ENCODE measurements at regions not wholly inside any gene's neighbourhood (a gene's known extent, or its start where the extent isn't known, plus 50 kb on each side); places are given as distances from the start of the nearest gene placed in this dataset.
A peak's percentile ranks its signal among the peaks of the same experiment; 100 is the strongest.

DNA sequence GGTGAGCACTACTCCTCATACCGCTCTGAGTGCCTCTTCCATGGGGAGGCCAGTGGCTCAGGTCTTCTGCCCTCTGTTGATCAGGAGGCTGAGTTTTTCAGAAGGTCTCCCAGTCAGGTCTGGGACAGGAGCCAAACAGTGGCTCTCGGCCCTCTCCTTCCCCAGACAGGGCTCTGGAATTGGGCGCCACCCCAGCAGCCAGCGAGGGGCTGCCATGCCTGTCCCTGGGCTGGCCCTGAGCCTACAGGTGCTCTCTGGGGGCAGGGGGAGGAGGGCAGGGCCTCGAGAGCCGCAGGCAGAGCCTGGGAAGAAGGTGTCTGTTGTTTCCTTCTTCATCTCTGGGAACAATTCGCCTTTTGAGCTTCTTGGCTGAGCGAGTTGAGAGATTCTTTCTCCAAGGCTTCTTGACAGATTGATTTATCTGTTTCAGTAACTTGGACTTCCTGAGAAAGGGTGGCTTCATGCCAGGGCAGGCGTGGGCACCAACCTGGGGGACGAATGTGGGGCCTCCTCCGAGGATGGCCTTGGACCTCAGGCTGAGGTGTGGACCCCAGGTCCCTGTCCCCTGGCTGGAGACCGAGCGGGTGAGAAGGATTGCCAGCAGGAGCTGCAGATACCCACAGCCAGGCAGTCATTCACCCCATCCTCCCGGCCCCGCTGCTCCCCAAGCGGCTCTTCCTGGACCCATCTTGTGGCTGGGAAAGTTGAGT, 64.7 kb upstream of the GLI2 start:
- Mint-ChIP-seq H3K4me1 (ENCODE audit: low read depth) (no peaks in the 10 kb centered on the region), H3K36me3 (ENCODE audit: low read depth) (no peaks in the 10 kb centered on the region), H3K27me3 (ENCODE audit: insufficient read depth) (peaks cover 12% of the 10 kb centered on the region), H3K4me3 (no peak overlapping the region), H3K27ac (no peak overlapping the region), H3K9me3 (peaks cover 4% of the 10 kb centered on the region)
- intact Hi-C loops (cut with micrococcal nuclease) = no loop called here
- no peak for DNase-seq (ENCODE audit: low spot score)

DNA sequence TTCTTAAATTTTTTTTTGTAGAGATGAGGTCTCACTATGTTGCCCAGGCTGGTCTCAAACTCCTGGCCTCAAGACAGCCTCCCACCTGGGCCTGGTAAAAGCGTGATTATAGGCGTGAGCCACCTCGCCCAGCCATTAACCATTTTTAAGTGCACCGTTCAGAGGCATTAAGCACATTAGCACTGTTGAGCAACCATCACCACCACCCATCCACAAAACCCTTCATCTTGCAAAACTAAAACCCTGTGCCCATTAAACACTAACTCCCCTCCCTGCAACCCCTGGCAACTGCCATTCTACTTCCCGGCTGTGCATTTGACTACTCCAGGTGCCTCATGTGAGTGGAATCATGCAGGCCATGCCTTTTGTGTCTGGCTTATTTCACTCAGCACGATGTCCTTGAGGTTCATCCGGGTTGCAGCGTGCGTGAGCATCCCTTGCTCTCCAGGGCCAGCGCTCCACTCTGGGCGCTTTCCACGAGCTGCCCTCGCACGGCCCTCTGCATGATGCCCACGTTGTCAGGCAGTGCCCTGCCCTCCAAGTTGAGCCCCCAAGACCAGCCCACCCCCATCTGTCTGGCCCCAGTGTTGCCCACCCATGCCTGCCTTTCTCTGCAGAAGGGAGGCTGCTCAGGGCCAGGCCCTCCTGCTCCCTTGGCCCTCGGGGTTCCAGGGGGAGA, 63.0 kb upstream of the GLI2 start:
- Mint-ChIP-seq H3K9me3 (no peaks in the 10 kb centered on the region), H3K36me3 (ENCODE audit: low read depth) (no peaks in the 10 kb centered on the region), H3K27me3 (ENCODE audit: insufficient read depth) (peaks cover 10% of the 10 kb centered on the region), H3K4me3 (no peak overlapping the region), H3K4me1 (ENCODE audit: low read depth) (no peaks in the 10 kb centered on the region), H3K27ac (no peak overlapping the region)
- DNase-seq (ENCODE audit: low spot score) = no peak
- intact Hi-C loops (cut with micrococcal nuclease) = no loop called here

DNA sequence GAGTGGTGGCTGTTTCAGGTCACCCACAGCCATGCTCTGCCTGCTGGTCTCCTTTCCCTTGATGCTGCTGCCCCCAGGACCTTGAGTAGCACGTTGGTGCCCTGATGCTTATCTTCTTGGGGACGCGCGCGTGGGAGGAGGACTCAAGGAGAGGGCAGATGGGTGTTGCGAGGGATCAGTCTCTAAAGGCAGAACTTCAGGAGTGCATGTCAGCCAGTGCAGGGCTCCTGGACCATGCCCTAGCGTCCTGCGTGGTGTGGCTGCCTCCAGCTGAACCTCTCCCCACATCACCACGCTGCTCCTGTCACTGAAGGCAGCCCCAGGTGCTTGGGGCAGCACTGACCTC, 62.5 kb upstream of the GLI2 start:
- DNase-seq (ENCODE audit: low spot score) = no peak
- intact Hi-C loops (cut with micrococcal nuclease) = no loop called here
- H3K27me3 Mint-ChIP-seq (ENCODE audit: insufficient read depth) = peaks cover 7% of the 10 kb centered on the region
- no peak overlapping the region for H3K4me3 Mint-ChIP-seq
- no peaks in the 10 kb centered on the region for H3K4me1 Mint-ChIP-seq (ENCODE audit: low read depth)
- H3K9me3 Mint-ChIP-seq = no peaks in the 10 kb centered on the region
- H3K27ac Mint-ChIP-seq = no peak overlapping the region
- no peaks in the 10 kb centered on the region for H3K36me3 Mint-ChIP-seq (ENCODE audit: low read depth)

DNA sequence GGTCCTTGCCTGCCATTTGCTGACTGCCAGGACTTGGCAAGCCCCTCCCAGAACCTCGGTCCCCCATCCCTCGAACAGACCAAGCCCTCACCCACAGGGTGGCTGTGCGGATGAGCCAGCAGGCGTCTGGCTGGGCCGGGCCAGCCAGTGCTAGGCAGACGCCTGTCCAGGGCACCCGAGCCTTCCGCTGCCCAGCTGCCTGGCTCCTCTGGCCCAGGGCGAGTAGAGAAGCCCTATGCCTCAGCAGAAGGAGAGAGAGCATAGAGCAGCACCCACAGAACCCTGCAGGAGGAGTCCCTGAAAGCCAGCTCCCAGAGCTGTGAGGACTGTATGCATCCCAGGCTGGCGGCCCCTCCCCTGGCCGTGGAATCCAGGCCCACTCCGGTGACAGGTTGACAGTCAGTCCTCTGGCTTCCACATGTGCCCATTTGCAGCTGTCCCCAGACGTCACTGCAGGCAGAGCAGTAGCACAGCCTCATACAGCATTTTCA, 62.1 kb upstream of the GLI2 start:
- Mint-ChIP-seq H3K27me3 (ENCODE audit: insufficient read depth) (peaks cover 5% of the 10 kb centered on the region), H3K9me3 (no peaks in the 10 kb centered on the region), H3K36me3 (ENCODE audit: low read depth) (no peaks in the 10 kb centered on the region), H3K27ac (no peak overlapping the region), H3K4me3 (no peak overlapping the region), H3K4me1 (ENCODE audit: low read depth) (no peaks in the 10 kb centered on the region)
- DNase-seq (ENCODE audit: low spot score) = no peak
- intact Hi-C loops (cut with micrococcal nuclease) = no loop called here

DNA sequence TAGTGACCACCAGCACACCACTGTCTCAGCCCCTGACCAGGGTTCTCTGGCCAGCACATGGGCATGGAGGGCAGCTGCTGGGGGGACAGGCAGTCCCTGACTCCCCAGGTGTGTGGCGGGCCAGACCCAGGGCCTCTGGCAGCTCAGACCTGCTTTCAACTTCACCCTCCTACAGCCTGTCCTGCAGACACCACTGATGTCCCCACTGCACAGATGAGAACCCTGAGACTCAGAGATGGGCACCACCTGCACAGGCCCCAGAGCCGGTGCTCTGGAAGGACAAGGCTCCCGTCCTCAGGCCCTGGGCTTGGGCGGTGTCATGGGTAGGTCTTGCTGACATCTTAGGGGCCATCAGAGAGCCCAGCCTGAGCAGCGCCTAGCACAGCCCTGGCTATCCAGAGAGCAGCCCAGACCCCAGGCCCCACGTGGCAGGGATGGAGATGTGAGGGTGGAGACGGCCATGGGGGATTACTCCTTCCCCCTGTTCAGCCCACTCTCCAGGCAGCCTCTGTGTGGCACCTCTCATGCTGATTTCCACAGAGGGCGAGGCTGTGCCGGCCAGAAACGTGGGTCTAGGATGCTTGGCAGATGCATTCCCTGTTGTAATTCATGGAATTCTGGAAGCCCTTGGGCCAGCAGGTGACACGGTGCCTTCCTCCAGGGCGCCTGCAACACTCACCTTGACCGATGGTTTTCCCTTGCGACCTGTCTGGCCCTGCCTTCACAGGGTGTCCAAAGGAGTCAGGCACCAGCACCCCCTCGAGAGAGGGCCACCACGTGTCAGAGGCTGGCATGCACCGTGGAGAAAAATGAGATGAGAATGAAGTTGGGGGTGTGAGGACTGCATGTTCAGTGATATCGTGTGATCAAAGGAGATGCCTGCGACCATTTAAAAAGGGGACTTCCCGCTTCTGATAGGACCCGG, 61.2 kb upstream of the GLI2 start:
- intact Hi-C loops (cut with micrococcal nuclease) = loop anchor here (1.0 kb wide), 1 partner anchor 331 kb away; no protein-coding TSS in a partner anchor
- no peaks in the 10 kb centered on the region for H3K4me1 Mint-ChIP-seq (ENCODE audit: low read depth)
- no peak overlapping the region for H3K27ac Mint-ChIP-seq

DNA sequence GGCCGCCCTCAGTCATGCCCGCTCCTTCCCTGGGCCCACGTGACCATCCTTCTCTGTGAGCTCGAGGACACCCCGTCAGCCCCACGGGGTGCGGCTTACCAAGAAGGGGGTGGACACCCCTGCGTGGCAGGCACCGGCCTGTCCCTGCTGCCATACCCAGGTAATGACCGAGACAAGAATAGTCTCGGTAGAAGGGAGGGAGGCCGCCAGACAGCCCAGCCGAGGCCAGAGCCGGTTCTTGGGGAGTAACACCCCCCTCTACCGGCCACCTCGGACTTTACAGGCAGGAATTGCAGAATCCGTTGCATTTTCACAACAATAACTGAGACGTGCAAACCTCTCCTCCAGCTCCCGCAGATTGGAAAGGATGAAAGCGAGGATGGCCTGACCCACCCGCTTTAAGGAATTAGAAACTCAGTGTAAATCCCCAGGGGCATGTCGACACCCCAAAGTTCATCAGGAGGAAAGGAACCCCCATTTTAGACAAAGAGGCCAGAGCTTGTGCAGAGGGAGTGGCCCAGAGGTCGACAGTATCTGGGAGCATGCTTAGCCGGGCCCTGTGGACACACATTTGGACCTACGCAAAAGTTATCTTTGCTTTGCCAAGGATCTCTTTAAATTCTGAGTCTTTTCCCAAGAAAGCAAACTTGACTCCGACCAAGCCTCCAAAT, 60.1 kb upstream of the GLI2 start:
- H3K36me3 Mint-ChIP-seq (ENCODE audit: low read depth) = no peaks in the 10 kb centered on the region
- H3K4me3 Mint-ChIP-seq = no peak overlapping the region
- no peaks in the 10 kb centered on the region for H3K9me3 Mint-ChIP-seq
- no peak overlapping the region for H3K27ac Mint-ChIP-seq
- peaks cover 3% of the 10 kb centered on the region for H3K27me3 Mint-ChIP-seq (ENCODE audit: insufficient read depth)
- intact Hi-C loops (cut with micrococcal nuclease) = loop anchor here (1.0 kb wide), 1 partner anchor 332 kb away; no protein-coding TSS in a partner anchor
- peak; percentile 8 for DNase-seq (ENCODE audit: low spot score)
- H3K4me1 Mint-ChIP-seq (ENCODE audit: low read depth) = no peaks in the 10 kb centered on the region

More for the DNA sequence above, 61.2 kb upstream of the GLI2 start:
- Mint-ChIP-seq H3K36me3 (ENCODE audit: low read depth) (no peaks in the 10 kb centered on the region), H3K4me3 (no peak overlapping the region), H3K27me3 (ENCODE audit: insufficient read depth) (peaks cover 5% of the 10 kb centered on the region), H3K9me3 (no peaks in the 10 kb centered on the region)
- DNase-seq (ENCODE audit: low spot score) = no peak

DNA sequence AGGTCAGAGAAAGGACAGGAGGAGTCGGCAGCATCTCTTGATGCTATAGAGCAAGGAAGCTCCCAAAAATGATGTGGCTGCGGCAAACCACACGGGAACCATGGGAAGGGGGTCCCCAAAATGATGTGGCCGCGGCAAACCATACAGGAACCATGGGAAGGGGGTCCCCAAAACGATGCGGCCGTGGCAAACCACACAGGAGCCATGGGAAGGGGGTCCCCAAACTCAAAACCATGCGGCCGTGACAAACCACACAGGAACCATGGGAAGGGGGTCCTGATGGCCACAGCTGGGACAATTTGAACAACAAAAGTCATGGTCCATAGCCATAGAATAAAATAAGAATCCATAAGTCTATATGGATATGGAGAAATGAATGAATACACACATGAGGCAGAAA, 58.4 kb upstream of the GLI2 start:
- no peak for DNase-seq (ENCODE audit: low spot score)
- H3K4me1 Mint-ChIP-seq (ENCODE audit: low read depth) = no peaks in the 10 kb centered on the region
- no peak overlapping the region for H3K27ac Mint-ChIP-seq
- no peaks in the 10 kb centered on the region for H3K9me3 Mint-ChIP-seq
- intact Hi-C loops (cut with micrococcal nuclease) = no loop called here
- H3K27me3 Mint-ChIP-seq (ENCODE audit: insufficient read depth) = peaks cover 4% of the 10 kb centered on the region
- no peak overlapping the region for H3K4me3 Mint-ChIP-seq
- no peaks in the 10 kb centered on the region for H3K36me3 Mint-ChIP-seq (ENCODE audit: low read depth)

DNA sequence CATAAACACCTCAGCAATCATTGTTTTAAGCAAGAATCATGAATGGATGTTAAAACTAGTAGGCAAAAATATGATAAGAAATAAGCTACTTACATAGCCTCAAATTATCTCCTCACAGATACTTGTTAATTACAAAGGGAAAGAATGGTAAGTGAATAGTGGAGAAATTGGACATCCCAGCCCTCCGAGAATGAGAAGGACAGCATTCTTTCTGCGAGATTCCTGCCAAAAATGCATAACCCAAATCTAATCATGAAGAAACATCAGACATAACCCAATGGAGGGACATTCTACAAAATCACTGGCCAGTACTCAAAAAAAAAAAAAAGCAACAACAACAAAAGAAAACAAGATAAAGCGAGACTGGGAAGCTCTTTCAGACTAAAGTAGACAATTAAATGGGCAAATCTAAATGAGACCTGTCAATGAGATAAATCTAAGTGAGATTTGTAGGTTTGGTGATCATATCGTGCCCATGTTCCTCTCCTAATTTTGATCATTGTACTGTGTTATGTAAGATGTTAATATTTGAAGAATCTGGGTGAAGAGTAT, 57.9 kb upstream of the GLI2 start:
- intact Hi-C loops (cut with micrococcal nuclease) = no loop called here
- peaks cover 4% of the 10 kb centered on the region for H3K27me3 Mint-ChIP-seq (ENCODE audit: insufficient read depth)
- no peaks in the 10 kb centered on the region for H3K9me3 Mint-ChIP-seq
- H3K4me3 Mint-ChIP-seq = no peak overlapping the region
- no peaks in the 10 kb centered on the region for H3K4me1 Mint-ChIP-seq (ENCODE audit: low read depth)
- DNase-seq (ENCODE audit: low spot score) = no peak
- no peak overlapping the region for H3K27ac Mint-ChIP-seq
- H3K36me3 Mint-ChIP-seq (ENCODE audit: low read depth) = no peaks in the 10 kb centered on the region

DNA sequence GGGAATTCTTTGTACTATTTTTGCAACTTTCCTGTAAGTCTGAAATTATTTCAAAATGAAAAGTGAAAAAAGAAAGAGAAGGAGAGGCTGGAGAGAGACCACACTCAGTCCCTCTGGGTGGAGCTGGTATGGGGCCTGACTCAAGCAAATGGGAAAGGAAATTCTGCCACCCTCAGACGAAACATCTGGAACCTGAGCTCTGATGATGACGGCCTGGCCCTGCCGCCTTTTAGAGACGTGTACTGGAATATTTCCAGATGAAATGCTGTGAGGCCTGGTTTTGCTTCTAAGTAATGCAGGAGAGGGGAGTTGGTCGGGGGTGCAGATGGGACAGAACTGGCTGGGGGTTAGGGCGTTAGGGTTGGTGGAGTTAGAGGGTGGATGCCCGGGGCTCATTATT, 57.4 kb upstream of the GLI2 start:
- Mint-ChIP-seq H3K4me1 (ENCODE audit: low read depth) (no peaks in the 10 kb centered on the region), H3K9me3 (no peaks in the 10 kb centered on the region), H3K36me3 (ENCODE audit: low read depth) (no peaks in the 10 kb centered on the region), H3K27ac (no peak overlapping the region), H3K4me3 (no peak overlapping the region), H3K27me3 (ENCODE audit: insufficient read depth) (peaks cover 4% of the 10 kb centered on the region)
- intact Hi-C loops (cut with micrococcal nuclease) = no loop called here
- no peak for DNase-seq (ENCODE audit: low spot score)

DNA sequence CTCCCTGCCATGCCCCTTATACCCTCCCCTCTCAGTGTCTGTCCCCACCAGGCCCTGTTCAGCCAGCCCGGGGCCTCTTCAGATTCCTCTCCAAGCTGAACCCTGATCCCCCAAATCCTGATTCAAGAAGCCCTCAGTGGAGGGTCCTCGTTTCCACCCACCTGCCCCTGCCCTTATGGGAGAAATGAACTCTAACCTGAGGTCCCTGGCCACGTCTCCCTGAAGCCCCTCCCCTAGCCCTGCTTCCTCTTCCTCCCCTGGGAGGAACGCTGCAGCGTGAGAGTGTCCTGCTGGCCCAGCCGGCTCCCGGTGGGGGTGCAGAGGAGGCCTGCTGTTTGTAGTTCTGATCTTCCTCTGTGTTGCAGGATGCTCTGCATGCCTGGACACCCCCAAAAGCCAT, 56.7 kb upstream of the GLI2 start:
- Mint-ChIP-seq H3K27ac (no peak overlapping the region), H3K36me3 (ENCODE audit: low read depth) (no peaks in the 10 kb centered on the region), H3K4me3 (no peak overlapping the region), H3K9me3 (no peaks in the 10 kb centered on the region), H3K27me3 (ENCODE audit: insufficient read depth) (peaks cover 4% of the 10 kb centered on the region), H3K4me1 (ENCODE audit: low read depth) (no peaks in the 10 kb centered on the region)
- DNase-seq (ENCODE audit: low spot score) = no peak
- intact Hi-C loops (cut with micrococcal nuclease) = no loop called here

DNA sequence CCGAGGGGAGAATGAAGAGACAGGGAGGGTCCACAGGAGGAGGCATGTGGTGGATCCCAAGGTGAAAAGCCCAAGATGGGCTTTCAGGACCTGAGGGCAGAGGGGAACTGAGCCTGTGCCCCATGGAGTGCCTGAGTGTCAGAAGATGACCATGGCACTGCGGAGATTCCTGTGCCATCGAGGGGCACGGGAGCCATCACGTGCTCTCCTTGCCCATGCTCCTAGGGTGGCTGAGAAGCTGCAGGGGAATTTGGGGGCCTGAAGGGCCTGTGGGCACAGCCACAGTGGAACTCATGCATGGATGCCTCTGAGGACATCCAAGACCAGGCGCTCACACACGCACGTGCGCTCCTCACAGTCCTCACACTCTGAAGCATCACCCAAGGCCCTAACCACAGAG, 56.1 kb upstream of the GLI2 start:
- Mint-ChIP-seq H3K4me1 (ENCODE audit: low read depth) (no peaks in the 10 kb centered on the region), H3K36me3 (ENCODE audit: low read depth) (no peaks in the 10 kb centered on the region), H3K27me3 (ENCODE audit: insufficient read depth) (peaks cover 2% of the 10 kb centered on the region), H3K4me3 (no peak overlapping the region), H3K27ac (no peak overlapping the region), H3K9me3 (no peaks in the 10 kb centered on the region)
- no peak for DNase-seq (ENCODE audit: low spot score)
- intact Hi-C loops (cut with micrococcal nuclease) = no loop called here

DNA sequence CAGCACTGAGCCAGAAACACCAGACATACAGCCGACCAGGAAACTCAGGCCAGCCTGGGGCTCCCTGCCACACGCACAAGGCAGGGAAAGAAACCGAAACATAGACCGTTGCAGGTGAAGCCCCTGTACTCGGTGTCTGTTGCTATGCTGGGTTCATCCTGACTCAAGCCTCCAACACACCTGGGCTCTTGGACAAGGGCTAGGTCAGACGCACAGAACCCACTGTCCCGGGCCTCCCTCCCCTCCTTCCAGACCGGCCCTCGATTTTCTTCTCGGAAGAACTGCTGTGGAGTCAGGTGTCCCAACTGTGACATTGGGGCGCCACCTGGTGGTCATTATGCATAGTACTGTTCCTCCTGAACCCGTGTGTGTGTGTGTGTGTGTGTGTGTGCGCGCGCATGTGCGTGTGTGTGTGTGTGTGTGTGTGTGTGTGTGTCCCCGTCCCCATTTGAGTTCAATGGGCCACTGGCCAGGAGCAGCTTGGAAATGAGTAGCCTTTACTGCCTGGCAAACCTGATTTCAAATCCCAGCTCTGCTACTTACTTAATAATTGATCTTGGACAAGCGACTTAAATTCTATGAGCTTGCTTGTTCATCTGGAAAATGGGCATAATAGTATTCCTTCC, 55.4 kb upstream of the GLI2 start:
- Mint-ChIP-seq H3K27ac (no peak overlapping the region), H3K36me3 (ENCODE audit: low read depth) (no peaks in the 10 kb centered on the region), H3K9me3 (no peaks in the 10 kb centered on the region), H3K4me3 (no peak overlapping the region), H3K27me3 (ENCODE audit: insufficient read depth) (peaks cover 2% of the 10 kb centered on the region), H3K4me1 (ENCODE audit: low read depth) (no peaks in the 10 kb centered on the region)
- intact Hi-C loops (cut with micrococcal nuclease) = loop anchor here (1.0 to 2.0 kb wide), 5 partner anchors 337 to 1163 kb away; no protein-coding TSS in a partner anchor
- DNase-seq (ENCODE audit: low spot score) = peak; percentile 53
